Psoas muscle (tissue), 7 donors: ENCODE measurements at regions not wholly inside any gene's neighbourhood (a gene's known extent, or its start where the extent isn't known, plus 50 kb on each side); places are given as distances from the start of the nearest gene placed in this dataset.

Experiments
- ATAC-seq, 4 donors: fragments of 200-7000 bp; cut with Tn5 transposase; one replicate each; pipeline ENCODE4 v1.9.1; 2020; ENCODE audit warnings: moderate library complexity in 3 of 4, mild to moderate bottlenecking in 2 of 4
- DNase-seq, 2 donors: peaks; one replicate each; pipeline ENCODE4 v3.0.0-alpha.2; 2020
- H3K27ac ChIP-seq: fragments of 200-600 bp; one replicate; pipeline ENCODE4 v1.8.0; 2022
- H3K27me3 ChIP-seq, 3 donors: fragments of 200-600 bp in 1 of 3; one replicate each; pipeline versions ENCODE4 v1.6.1 to v1.8.0; 2013 to 2022; ENCODE audit warnings: low read length in 2 of 3, mild to moderate bottlenecking in 2 of 3, moderate library complexity in 1 of 3; ENCODE audit not compliant: insufficient read depth in 3 of 3
- H3K36me3 ChIP-seq, 2 donors: fragments of 200-600 bp in 1 of 2; one replicate each; pipeline versions ENCODE4 v1.6.1 to v1.8.0; 2013 to 2022; ENCODE audit warnings: low read depth in 1 of 2, mild to moderate bottlenecking in 1 of 2, moderate library complexity in 1 of 2; ENCODE audit not compliant: insufficient read depth in 1 of 2
- H3K4me1 ChIP-seq: fragments of 200-600 bp; one replicate; pipeline ENCODE4 v1.8.0; 2022
- H3K4me3 ChIP-seq: fragments of 200-600 bp; one replicate; pipeline ENCODE4 v1.8.0; 2022; ENCODE audit warnings: mild to moderate bottlenecking
- H3K9me3 ChIP-seq: fragments of 200-600 bp; one replicate; pipeline ENCODE4 v1.8.0; 2022
- WGBS, 3 donors: extraction: QIAGEN DNeasy Blood & Tissue Kit; methylation state at CpG; one replicate each; pipeline versions ENCODE4 v1.1.6 to v1.1.7; 2013; 5-methylcytosine and 5-hydroxymethylcytosine counted together
- intact Hi-C, 2 donors: fragments of 100-400 bp; cut with DNase I; formaldehyde crosslinking; loops; one replicate each; pipeline versions ENCODE4 v1.11.0 to v1.14.2; 2022
- TF ChIP-seq, protein P1 (sequence below): fragments of 200-600 bp; IDR thresholded peaks from one replicate; pipeline ENCODE4 v1.8.0; 2022; ENCODE audit warnings: antibody characterized with exemption
- donor health status: healthy with polysubstance abuse.
- donor health status: DM: no; HTN: no; CAD: no; lungs with moderate emphysema.
- donor health status: Bipolar disorder and iron deficiency.
- donor health status: healthy.
- donor health status: DM: yes; HTN: yes; CAD: no.
- donor health status: DM: no; HTN: no; CAD: no.
- donor health status: DM: yes; HTN: yes; CAD: no.

DNA sequence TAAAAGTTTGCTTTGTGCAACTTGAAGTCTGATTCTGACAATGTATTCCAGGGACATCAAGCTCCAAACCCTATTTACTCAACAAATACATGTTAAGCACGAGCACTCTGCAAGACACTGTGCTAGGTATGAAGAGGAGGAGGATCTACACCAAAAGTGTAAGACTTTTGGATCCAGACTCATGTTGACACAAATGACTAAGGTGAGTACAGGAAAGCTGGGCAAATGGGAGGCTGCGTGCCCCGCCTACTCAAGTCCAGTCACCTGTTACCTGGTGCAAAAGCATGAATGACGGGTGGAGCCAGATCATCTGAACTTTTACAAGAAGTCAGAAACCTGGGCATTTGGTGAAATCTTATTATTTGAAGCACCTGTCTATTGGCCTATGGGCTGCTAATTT lies 120.7 kb downstream of the ABCC12 start:
- no peak for DNase-seq
- ATAC-seq = no peak
- no peaks in the 10 kb centered on the region for H3K9me3 ChIP-seq
- no peaks in the 10 kb centered on the region for H3K36me3 ChIP-seq
- no peak overlapping the region for H3K4me3 ChIP-seq
- no peak overlapping the region for H3K27ac ChIP-seq
- 66 to 94% (median 72%) methylated on average over 4 of the region's 4 CpGs for WGBS, 3 donors
- H3K4me1 ChIP-seq = no peaks in the 10 kb centered on the region
- H3K27me3 ChIP-seq = no peaks in the 10 kb centered on the region
- TF ChIP-seq, protein P1, sequence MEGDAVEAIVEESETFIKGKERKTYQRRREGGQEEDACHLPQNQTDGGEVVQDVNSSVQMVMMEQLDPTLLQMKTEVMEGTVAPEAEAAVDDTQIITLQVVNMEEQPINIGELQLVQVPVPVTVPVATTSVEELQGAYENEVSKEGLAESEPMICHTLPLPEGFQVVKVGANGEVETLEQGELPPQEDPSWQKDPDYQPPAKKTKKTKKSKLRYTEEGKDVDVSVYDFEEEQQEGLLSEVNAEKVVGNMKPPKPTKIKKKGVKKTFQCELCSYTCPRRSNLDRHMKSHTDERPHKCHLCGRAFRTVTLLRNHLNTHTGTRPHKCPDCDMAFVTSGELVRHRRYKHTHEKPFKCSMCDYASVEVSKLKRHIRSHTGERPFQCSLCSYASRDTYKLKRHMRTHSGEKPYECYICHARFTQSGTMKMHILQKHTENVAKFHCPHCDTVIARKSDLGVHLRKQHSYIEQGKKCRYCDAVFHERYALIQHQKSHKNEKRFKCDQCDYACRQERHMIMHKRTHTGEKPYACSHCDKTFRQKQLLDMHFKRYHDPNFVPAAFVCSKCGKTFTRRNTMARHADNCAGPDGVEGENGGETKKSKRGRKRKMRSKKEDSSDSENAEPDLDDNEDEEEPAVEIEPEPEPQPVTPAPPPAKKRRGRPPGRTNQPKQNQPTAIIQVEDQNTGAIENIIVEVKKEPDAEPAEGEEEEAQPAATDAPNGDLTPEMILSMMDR = no peak
- intact Hi-C loops = no loop called here

DNA sequence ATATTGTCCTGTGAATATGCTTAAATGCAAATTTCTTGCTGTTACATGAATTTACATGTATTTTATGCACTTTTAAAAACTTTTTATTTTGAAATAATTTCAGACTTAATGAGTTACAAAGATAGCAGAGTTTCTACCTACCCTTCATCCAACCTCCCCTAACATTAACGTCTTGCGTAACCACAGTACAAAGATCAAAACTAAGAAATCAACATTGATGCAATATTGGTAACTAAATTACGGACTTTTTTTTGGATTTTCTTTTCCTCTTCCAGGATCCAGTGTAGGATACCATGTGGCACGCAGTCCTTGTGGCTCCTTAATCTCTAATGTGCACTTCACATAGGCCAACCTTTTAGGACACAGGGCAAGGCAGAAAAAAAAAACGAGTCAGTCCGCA lies 124.9 kb downstream of the ABCC12 start:
- ATAC-seq = no peak

DNA sequence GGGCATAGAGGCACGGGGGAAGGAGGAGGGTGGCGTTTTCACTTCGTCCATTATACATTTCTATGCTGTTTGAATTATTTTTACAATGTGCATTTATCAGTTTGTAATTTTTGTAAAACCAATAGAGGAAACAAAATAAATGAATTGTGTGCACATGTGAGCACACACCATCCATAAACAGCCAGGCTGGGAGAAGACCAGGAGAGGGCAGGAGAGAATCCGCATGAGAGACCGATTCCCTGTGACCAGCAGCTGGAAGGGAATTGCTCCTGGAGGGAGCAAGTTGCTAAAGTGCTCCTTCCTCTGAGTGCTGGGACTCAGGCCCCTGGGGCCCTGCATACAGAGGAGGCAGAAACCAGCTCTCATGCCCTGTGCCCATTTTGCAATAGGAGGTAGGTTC lies 126.0 kb downstream of the ABCC12 start:
- no peaks in the 10 kb centered on the region for H3K9me3 ChIP-seq
- intact Hi-C loops = no loop called here
- H3K27ac ChIP-seq = no peak overlapping the region
- no peaks in the 10 kb centered on the region for H3K36me3 ChIP-seq
- WGBS, 3 donors = 82 to 84% (median 83%) methylated on average over 5 of the region's 5 CpGs
- H3K4me3 ChIP-seq = no peak overlapping the region
- no peak for DNase-seq
- TF ChIP-seq, protein P1 = no peak
- H3K27me3 ChIP-seq = no peaks in the 10 kb centered on the region
- no peaks in the 10 kb centered on the region for H3K4me1 ChIP-seq
- ATAC-seq = no peak

More for the DNA sequence above, 124.9 kb downstream of the ABCC12 start:
- intact Hi-C loops = no loop called here
- no peaks in the 10 kb centered on the region for H3K27me3 ChIP-seq
- DNase-seq = no peak
- H3K4me1 ChIP-seq = no peaks in the 10 kb centered on the region
- no peak overlapping the region for H3K4me3 ChIP-seq
- no peaks in the 10 kb centered on the region for H3K9me3 ChIP-seq
- WGBS, 3 donors = 88 to 92% (median 92%) methylated on average over 6 of the region's 6 CpGs
- H3K27ac ChIP-seq = no peak overlapping the region
- H3K36me3 ChIP-seq = no peaks in the 10 kb centered on the region
- TF ChIP-seq, protein P1 = no peak

DNA sequence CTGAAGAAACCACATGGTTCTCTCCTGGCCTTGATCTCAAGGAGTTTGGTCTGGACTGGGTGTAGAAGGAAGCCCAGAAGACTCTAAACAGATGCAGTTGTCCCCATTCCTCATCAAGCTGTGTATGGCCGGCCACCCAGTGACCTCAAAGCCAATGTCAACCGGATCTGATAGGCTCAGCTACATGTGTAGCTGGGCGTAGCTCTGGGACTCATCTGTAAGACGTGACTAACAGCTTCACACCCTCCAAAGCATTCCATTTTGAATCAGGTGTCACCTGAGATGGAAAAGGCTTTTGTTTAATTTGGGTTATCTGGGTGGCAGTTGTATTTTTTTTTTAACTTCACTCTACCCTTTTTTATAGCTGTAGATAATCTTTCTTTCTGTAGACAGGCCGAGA lies 130.4 kb downstream of the ABCC12 start:
- TF ChIP-seq, protein P1 = no peak
- WGBS, 3 donors = 72 to 79% (median 77%) methylated on average over 5 of the region's 5 CpGs
- Histone ChIP-seq H3K36me3 (no peaks in the 10 kb centered on the region), H3K4me1 (no peaks in the 10 kb centered on the region), H3K9me3 (no peaks in the 10 kb centered on the region), H3K27ac (no peak overlapping the region), H3K4me3 (no peak overlapping the region), H3K27me3 (no peaks in the 10 kb centered on the region)
- ATAC-seq = no peak
- intact Hi-C loops = no loop called here
- DNase-seq = no peak

DNA sequence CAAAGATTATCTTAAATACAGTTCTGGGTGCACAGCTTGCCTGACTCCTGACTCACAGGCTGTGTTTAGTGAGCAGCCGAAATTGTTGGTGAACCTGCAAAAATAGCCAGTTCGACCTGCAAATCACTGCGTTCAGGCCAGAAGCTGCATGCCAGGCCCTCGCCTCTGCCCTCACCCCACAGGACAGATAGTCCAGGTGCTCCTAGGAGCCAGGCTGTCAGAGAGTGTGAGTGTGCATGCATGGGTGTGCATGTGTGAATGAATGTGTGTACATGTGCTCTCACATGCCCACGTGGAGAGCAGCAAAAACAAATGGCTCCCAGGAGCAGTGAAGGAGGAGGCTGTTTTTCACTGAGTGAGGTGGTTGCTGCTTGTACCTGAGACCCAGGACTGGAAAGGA lies 131.8 kb downstream of the ABCC12 start:
- Histone ChIP-seq H3K4me3 (no peak overlapping the region), H3K9me3 (no peaks in the 10 kb centered on the region), H3K27ac (no peak overlapping the region), H3K27me3 (no peaks in the 10 kb centered on the region), H3K36me3 (no peaks in the 10 kb centered on the region), H3K4me1 (no peaks in the 10 kb centered on the region)
- DNase-seq (no peak), ATAC-seq (no peak)
- TF ChIP-seq, protein P1 = no peak
- intact Hi-C loops = no loop called here
- WGBS, 3 donors = 44 to 59% (median 47%) methylated on average over 5 of the region's 5 CpGs
